ENCODE measurements at regions not wholly inside any gene's neighbourhood (a gene's known extent, or its start where the extent isn't known, plus 50 kb on each side); places are given as distances from the start of the nearest gene placed in this dataset.

DNA sequence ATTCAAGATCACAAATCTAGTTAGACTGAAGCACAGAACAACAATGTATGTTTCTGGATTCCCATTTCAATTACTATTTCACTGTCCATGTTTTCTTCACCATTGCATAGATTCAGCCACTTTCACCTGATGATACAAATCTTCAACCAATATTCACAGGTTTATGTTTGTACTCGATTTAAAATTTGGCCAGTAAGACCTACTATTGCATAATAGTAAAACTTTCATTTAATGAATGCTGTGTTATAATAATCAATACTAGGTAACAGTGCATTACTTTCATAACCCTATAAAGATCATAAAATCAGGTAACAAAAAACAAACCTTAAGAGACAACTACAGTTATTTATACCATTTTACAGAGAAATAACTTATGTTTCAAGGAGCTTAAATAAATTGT is 2209.1 kb downstream of the ARAP2 start:
- TF ChIP-seq, protein P1, sequence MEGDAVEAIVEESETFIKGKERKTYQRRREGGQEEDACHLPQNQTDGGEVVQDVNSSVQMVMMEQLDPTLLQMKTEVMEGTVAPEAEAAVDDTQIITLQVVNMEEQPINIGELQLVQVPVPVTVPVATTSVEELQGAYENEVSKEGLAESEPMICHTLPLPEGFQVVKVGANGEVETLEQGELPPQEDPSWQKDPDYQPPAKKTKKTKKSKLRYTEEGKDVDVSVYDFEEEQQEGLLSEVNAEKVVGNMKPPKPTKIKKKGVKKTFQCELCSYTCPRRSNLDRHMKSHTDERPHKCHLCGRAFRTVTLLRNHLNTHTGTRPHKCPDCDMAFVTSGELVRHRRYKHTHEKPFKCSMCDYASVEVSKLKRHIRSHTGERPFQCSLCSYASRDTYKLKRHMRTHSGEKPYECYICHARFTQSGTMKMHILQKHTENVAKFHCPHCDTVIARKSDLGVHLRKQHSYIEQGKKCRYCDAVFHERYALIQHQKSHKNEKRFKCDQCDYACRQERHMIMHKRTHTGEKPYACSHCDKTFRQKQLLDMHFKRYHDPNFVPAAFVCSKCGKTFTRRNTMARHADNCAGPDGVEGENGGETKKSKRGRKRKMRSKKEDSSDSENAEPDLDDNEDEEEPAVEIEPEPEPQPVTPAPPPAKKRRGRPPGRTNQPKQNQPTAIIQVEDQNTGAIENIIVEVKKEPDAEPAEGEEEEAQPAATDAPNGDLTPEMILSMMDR (IDR thresholded peaks at IDR 0.05): no peak
- no peak for TF ChIP-seq POLR2A (IDR thresholded peaks at IDR 0.05)
